MG63 (cell line): ENCODE measurements at regions not wholly inside any gene's neighbourhood (a gene's known extent, or its start where the extent isn't known, plus 50 kb on each side); places are given as distances from the start of the nearest gene placed in this dataset.
"Not testable (repeated sequence)": the region's sequence is repeated elsewhere in the genome, so short reads cannot be mapped to it uniquely, and the experiment has no call there.

Source experiments
- DNase-seq: peaks from one replicate; pipeline ENCODE4 v3.0.0-alpha.2; 2020
- H3K27me3 ChIP-seq: fragments of 250-450 bp; sonication (Bioruptor Pico); 2 replicates; pipeline ENCODE4 v1.5.1; 2020; ENCODE audit warnings: mild to moderate bottlenecking, moderate library complexity
- H3K36me3 ChIP-seq: fragments of 250-450 bp; sonication (Bioruptor Pico); 2 replicates; pipeline ENCODE4 v1.5.1; 2020; ENCODE audit warnings: mild to moderate bottlenecking, moderate library complexity
- H3K4me3 ChIP-seq: fragments of 250-450 bp; sonication (Bioruptor Pico); 2 replicates; pipeline ENCODE4 v1.5.1; 2020; ENCODE audit warnings: mild to moderate bottlenecking, moderate library complexity
- H3K9me3 ChIP-seq: fragments of 250-450 bp; sonication (Bioruptor Pico); 2 replicates; pipeline ENCODE4 v1.5.1; 2020; ENCODE audit warnings: mild to moderate bottlenecking, moderate library complexity

GRCh38 chr10:14438057-14438456, 107.3 kb upstream of the FRMD4A start:
- H3K27me3 ChIP-seq = no peaks in the 10 kb centered on the region
- H3K36me3 ChIP-seq = no peaks in the 10 kb centered on the region
- no peak overlapping the region for H3K4me3 ChIP-seq
- DNase-seq = no peak
- no peaks in the 10 kb centered on the region; the same call in 1 of the 2 replicates for H3K9me3 ChIP-seq

- no peak for DNase-seq
- Histone ChIP-seq H3K9me3 (no peaks in the 10 kb centered on the region; the same call in 1 of the 2 replicates), H3K27me3 (no peaks in the 10 kb centered on the region), H3K4me3 (no peak overlapping the region), H3K36me3 (no peaks in the 10 kb centered on the region)
These were observed 105.4 kb upstream of the FRMD4A start for GRCh38 chr10:14435976-14436632.

GRCh38 chr10:14433147-14433546, 102.4 kb upstream of the FRMD4A start:
- Histone ChIP-seq H3K36me3 (no peaks in the 10 kb centered on the region), H3K4me3 (no peak overlapping the region), H3K27me3 (no peaks in the 10 kb centered on the region), H3K9me3 (no peaks in the 10 kb centered on the region; the same call in 1 of the 2 replicates)
- DNase-seq = no peak

GRCh38 chr10:14431868-14432267, 101.1 kb upstream of the FRMD4A start:
- Histone ChIP-seq H3K9me3 (no peaks in the 10 kb centered on the region), H3K36me3 (no peaks in the 10 kb centered on the region), H3K27me3 (no peaks in the 10 kb centered on the region), H3K4me3 (no peak overlapping the region)
- no peak for DNase-seq

GRCh38 chr10:14429043-14429700, 98.4 kb upstream of the FRMD4A start:
- Histone ChIP-seq H3K9me3 (no peaks in the 10 kb centered on the region), H3K27me3 (no peaks in the 10 kb centered on the region), H3K4me3 (no peak overlapping the region), H3K36me3 (no peaks in the 10 kb centered on the region)
- no peak for DNase-seq

GRCh38 chr10:14425034-14425433, 94.3 kb upstream of the FRMD4A start:
- H3K9me3 ChIP-seq = no peaks in the 10 kb centered on the region
- no peak overlapping the region for H3K4me3 ChIP-seq
- H3K27me3 ChIP-seq = no peaks in the 10 kb centered on the region
- no peak for DNase-seq
- H3K36me3 ChIP-seq = no peaks in the 10 kb centered on the region

- DNase-seq = no peak
- H3K9me3 ChIP-seq = no peaks in the 10 kb centered on the region
These were observed 92.5 kb upstream of the FRMD4A start for GRCh38 chr10:14423111-14423744.

GRCh38 chr10:14422431-14422830, 91.7 kb upstream of the FRMD4A start:
- Histone ChIP-seq H3K9me3 (no peaks in the 10 kb centered on the region), H3K36me3 (no peaks in the 10 kb centered on the region), H3K27me3 (no peaks in the 10 kb centered on the region), H3K4me3 (no peak overlapping the region)
- no peak for DNase-seq

More at GRCh38 chr10:14423111-14423744, 92.5 kb upstream of the FRMD4A start:
- Histone ChIP-seq H3K36me3 (no peaks in the 10 kb centered on the region), H3K4me3 (no peak overlapping the region), H3K27me3 (no peaks in the 10 kb centered on the region)

GRCh38 chr10:14421941-14422340, 91.2 kb upstream of the FRMD4A start:
- Histone ChIP-seq H3K36me3 (no peaks in the 10 kb centered on the region), H3K4me3 (no peak overlapping the region), H3K27me3 (no peaks in the 10 kb centered on the region), H3K9me3 (no peaks in the 10 kb centered on the region)
- DNase-seq = no peak

- H3K4me3 ChIP-seq = not testable (repeated sequence)
These were observed 86.6 kb upstream of the FRMD4A start for GRCh38 chr10:14417336-14417735.

GRCh38 chr10:14416308-14416700, 85.6 kb upstream of the FRMD4A start:
- H3K36me3 ChIP-seq = no peaks in the 10 kb centered on the region
- peak; percentile 16 for DNase-seq
- H3K27me3 ChIP-seq = no peaks in the 10 kb centered on the region
- no peaks in the 10 kb centered on the region for H3K9me3 ChIP-seq
- H3K4me3 ChIP-seq = no peak overlapping the region

More at GRCh38 chr10:14417336-14417735, 86.6 kb upstream of the FRMD4A start:
- not testable (repeated sequence) for H3K27me3 ChIP-seq, H3K9me3 ChIP-seq, H3K36me3 ChIP-seq, DNase-seq

- Histone ChIP-seq H3K36me3 (no peaks in the 10 kb centered on the region), H3K9me3 (no peaks in the 10 kb centered on the region), H3K4me3 (no peak overlapping the region), H3K27me3 (no peaks in the 10 kb centered on the region)
- DNase-seq = no peak
These were observed 85.1 kb upstream of the FRMD4A start for GRCh38 chr10:14415676-14416307.

GRCh38 chr10:14414901-14415300, 84.2 kb upstream of the FRMD4A start:
- Histone ChIP-seq H3K9me3 (no peaks in the 10 kb centered on the region), H3K4me3 (no peak overlapping the region), H3K27me3 (no peaks in the 10 kb centered on the region), H3K36me3 (no peaks in the 10 kb centered on the region)
- DNase-seq = peak; percentile 47

GRCh38 chr10:14413523-14413922, 82.8 kb upstream of the FRMD4A start:
- H3K27me3 ChIP-seq = no peaks in the 10 kb centered on the region
- H3K4me3 ChIP-seq = no peak overlapping the region
- no peaks in the 10 kb centered on the region for H3K9me3 ChIP-seq
- DNase-seq = no peak
- no peaks in the 10 kb centered on the region for H3K36me3 ChIP-seq

GRCh38 chr10:14412624-14413023, 81.9 kb upstream of the FRMD4A start:
- Histone ChIP-seq H3K4me3 (no peak overlapping the region), H3K36me3 (no peaks in the 10 kb centered on the region), H3K27me3 (no peaks in the 10 kb centered on the region), H3K9me3 (no peaks in the 10 kb centered on the region)
- no peak for DNase-seq

GRCh38 chr10:14409856-14410458, 79.2 kb upstream of the FRMD4A start:
- no peak for DNase-seq
- no peaks in the 10 kb centered on the region for H3K9me3 ChIP-seq
- H3K4me3 ChIP-seq = no peak overlapping the region
- H3K27me3 ChIP-seq = no peaks in the 10 kb centered on the region
- H3K36me3 ChIP-seq = no peaks in the 10 kb centered on the region

- Histone ChIP-seq H3K4me3 (no peak overlapping the region), H3K27me3 (no peaks in the 10 kb centered on the region), H3K36me3 (no peaks in the 10 kb centered on the region), H3K9me3 (no peaks in the 10 kb centered on the region)
- no peak for DNase-seq
These were observed 78.5 kb upstream of the FRMD4A start for GRCh38 chr10:14409247-14409646.
